Stomach smooth muscle (tissue), 2 donors: ENCODE measurements at regions not wholly inside any gene's neighbourhood (a gene's known extent, or its start where the extent isn't known, plus 50 kb on each side); places are given as distances from the start of the nearest gene placed in this dataset.
"Not testable (repeated sequence)": the region's sequence is repeated elsewhere in the genome, so short reads cannot be mapped to it uniquely, and the experiment has no call there.

Experiments used
- H3K27ac ChIP-seq: one replicate; pipeline ENCODE4 v1.7.0; 2013; ENCODE audit warnings: mild to moderate bottlenecking, low read length, inconsistent platforms
- H3K27me3 ChIP-seq, 2 donors: one replicate each; pipeline ENCODE4 v1.7.0; 2013; ENCODE audit warnings: low read length in 2 of 2; ENCODE audit not compliant: insufficient read depth in 2 of 2, control insufficient read depth in 1 of 2
- H3K36me3 ChIP-seq, 2 donors: one replicate each; pipeline ENCODE4 v1.7.0; 2013; ENCODE audit warnings: low read length in 2 of 2; ENCODE audit not compliant: control insufficient read depth in 2 of 2, insufficient read depth in 2 of 2
- H3K4me1 ChIP-seq: one replicate; pipeline ENCODE4 v1.7.0; 2013; ENCODE audit warnings: low read length; ENCODE audit not compliant: control insufficient read depth, insufficient read depth
- H3K4me3 ChIP-seq, 2 donors: one replicate each; pipeline ENCODE4 v1.7.0; 2013; ENCODE audit warnings: low read length in 2 of 2
- H3K9ac ChIP-seq, 2 donors: one replicate each; pipeline ENCODE4 v1.7.0; 2013; ENCODE audit warnings: low read length in 2 of 2, mild to moderate bottlenecking in 1 of 2
- H3K9me3 ChIP-seq, 2 donors: one replicate each; pipeline ENCODE4 v1.7.0; 2013; ENCODE audit warnings: low read length in 2 of 2; ENCODE audit not compliant: control insufficient read depth in 2 of 2
- donor health status: healthy.
- donor health status: Pancreatic carcinoma.

DNA sequence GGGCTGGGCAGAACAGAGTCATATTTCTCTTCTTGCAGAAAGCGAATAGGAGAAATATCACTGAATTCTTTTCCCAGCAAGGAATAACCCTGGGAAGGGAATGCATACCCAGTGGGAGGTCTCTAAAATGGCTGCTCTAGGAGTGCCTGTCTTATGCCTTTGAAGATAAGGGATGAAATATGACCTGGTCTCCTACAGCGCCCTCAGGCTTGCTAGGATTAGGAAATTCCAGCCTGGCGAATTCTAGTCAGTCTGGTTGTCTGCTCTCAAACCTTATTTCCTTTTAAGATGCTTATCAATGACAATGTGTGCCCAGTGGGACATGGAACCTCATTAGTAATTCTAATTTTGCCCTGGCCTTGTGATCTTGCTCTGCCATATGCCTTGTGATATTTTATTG, 677.7 kb downstream of the RWDD3 start:
- not testable (repeated sequence) for H3K36me3 ChIP-seq, H3K4me3 ChIP-seq, H3K27ac ChIP-seq, H3K4me1 ChIP-seq, H3K9ac ChIP-seq, H3K27me3 ChIP-seq, H3K9me3 ChIP-seq

DNA sequence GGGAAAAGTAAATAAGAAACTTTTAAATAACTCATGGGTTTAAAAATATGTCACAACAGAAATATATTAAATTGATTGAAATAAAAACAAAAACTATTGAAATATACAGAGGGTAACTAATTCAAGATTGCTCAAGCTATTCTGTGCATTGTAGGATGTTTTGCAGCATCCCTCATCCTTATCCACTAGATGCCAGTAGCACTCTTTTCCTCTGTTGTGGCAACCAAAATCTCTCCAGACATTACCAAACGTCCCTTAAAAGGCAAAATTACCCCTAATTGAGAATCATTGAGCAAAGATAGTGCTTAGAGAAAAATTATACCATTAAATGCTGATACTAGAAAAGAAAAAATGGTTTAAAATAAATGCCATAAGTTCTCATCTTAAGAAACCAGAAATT, 682.6 kb downstream of the RWDD3 start:
- no peaks in the 10 kb centered on the region for H3K27me3 ChIP-seq

DNA sequence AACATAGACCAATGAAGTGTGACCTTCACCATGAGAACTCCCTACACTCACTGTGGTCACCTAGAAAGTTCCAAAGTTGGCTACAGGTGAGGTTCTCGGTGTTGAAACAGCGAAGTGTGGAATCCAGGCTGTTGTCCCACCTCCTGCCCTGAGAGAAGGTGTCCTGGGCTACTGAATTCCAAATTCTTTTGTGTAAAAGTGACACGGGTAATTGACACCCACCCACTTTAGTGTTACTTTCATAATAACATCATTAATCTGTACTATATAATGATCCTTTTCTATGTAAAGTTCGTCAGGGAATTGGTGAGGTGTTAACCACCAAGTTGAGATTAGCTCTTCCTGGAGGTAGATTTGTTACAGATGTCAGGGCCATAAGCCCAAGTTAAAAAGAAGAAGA, 690.7 kb downstream of the RWDD3 start:
- no peaks in the 10 kb centered on the region for H3K36me3 ChIP-seq
- no peak overlapping the region for H3K4me3 ChIP-seq
- H3K9me3 ChIP-seq: no peaks in the 10 kb centered on the region
- no peak overlapping the region for H3K9ac ChIP-seq
- H3K4me1 ChIP-seq: no peaks in the 10 kb centered on the region
- H3K27me3 ChIP-seq: no peaks in the 10 kb centered on the region
- no peak overlapping the region for H3K27ac ChIP-seq

More for the DNA sequence above, 682.6 kb downstream of the RWDD3 start:
- Histone ChIP-seq H3K4me1 (no peaks in the 10 kb centered on the region), H3K36me3 (no peaks in the 10 kb centered on the region), H3K9me3 (no peaks in the 10 kb centered on the region), H3K4me3 (no peak overlapping the region), H3K27ac (no peak overlapping the region), H3K9ac (no peak overlapping the region)

DNA sequence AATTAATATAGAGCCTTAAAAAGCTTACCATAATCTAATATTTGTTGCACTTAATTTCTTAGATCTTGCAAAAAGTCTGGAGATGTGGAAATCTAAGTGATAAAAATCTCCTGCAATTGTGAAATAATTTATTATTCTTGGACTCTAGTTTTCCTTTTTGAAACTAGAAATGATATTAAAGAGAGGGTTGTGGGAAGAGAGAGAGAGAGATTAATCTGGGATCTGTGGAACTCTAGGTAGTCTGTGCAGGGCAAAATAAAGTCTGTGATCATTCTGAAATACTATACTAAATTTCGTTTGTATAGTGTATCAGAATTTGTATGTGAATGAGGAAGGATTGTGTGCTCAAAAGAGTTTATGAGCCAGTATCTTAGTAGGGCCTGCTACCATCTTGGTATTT, 692.3 kb downstream of the RWDD3 start:
- Histone ChIP-seq H3K9ac (no peak overlapping the region), H3K27me3 (no peaks in the 10 kb centered on the region), H3K27ac (no peak overlapping the region), H3K4me3 (no peak overlapping the region), H3K36me3 (no peaks in the 10 kb centered on the region), H3K4me1 (no peaks in the 10 kb centered on the region), H3K9me3 (no peaks in the 10 kb centered on the region)

DNA sequence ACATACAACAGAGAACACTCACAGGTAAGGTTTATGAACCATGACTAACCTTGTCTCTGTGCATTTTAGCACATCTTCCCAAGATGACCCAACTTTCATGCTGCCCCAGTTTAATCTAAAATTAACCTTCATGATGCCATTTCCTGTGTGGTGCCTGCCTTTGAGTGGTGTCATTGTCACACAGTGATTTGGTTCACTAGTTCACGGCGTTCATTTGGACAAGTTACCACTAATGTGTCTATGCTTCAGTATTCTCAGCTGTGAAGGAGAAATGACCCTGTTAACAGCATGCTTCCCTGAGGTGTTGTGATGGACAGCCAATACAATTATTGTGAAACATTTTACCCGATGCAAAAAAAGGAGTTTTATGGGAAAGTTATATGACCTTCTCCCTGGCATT, 693.1 kb downstream of the RWDD3 start:
- no peaks in the 10 kb centered on the region for H3K9me3 ChIP-seq

DNA sequence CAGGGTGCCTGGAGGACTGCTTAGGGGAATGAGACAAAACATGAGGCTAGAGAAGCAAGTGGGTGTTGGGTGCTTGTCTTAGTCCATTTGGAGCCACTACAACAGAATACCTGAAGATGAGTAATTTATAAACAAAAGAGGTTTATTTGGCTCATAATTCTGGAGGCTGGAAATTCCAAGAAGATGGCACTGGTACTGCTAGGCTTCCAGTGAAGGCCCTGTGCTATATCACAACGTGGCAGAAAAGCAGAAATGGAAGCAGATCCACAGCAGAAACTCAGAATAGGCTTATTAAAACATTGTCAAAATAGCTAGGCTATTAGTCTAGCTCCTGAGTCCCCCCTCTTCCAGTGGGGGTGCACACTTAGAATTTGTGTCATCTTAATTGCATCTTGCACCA, 701.7 kb downstream of the RWDD3 start:
- Histone ChIP-seq H3K4me1 (peaks cover 3% of the 10 kb centered on the region), H3K9me3 (no peaks in the 10 kb centered on the region), H3K27ac (no peak overlapping the region), H3K9ac (no peak overlapping the region), H3K27me3 (no peaks in the 10 kb centered on the region), H3K36me3 (no peaks in the 10 kb centered on the region), H3K4me3 (no peak overlapping the region)

More for the DNA sequence above, 693.1 kb downstream of the RWDD3 start:
- Histone ChIP-seq H3K4me1 (no peaks in the 10 kb centered on the region), H3K27ac (no peak overlapping the region), H3K4me3 (no peak overlapping the region), H3K27me3 (no peaks in the 10 kb centered on the region), H3K9ac (no peak overlapping the region), H3K36me3 (no peaks in the 10 kb centered on the region)

DNA sequence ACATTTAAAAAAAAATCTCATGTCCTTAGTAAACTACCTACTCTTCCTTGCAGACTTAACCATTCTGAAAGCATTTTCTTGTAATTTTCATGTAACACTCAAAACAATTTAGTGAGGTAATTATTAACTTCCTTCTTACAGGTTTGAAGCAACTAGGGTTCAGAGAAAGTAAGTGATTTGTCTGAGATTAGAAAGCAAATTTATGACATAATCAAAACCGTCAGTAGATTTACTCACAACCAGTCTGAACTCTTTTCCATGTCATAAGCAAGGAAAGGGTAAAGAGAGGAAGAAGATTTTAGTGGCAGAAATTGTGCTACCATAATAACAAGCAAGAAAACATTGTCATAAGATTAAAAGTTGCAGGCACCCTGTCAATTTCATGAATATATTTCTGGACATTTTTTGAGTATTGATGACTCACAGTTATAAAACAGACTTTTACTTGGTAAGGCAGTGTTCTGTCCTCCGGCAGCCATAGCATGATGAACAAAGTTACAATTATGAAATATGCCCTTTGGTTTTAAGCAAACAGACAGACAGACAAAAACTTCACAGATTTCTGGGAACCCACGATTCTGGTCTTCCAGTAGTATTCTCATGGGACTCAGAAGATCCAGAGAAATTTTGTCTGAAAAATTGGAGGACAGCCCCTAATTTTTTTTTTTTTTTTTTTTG, 707.2 kb downstream of the RWDD3 start:
- no peaks in the 10 kb centered on the region for H3K4me1 ChIP-seq
- no peak overlapping the region for H3K4me3 ChIP-seq

DNA sequence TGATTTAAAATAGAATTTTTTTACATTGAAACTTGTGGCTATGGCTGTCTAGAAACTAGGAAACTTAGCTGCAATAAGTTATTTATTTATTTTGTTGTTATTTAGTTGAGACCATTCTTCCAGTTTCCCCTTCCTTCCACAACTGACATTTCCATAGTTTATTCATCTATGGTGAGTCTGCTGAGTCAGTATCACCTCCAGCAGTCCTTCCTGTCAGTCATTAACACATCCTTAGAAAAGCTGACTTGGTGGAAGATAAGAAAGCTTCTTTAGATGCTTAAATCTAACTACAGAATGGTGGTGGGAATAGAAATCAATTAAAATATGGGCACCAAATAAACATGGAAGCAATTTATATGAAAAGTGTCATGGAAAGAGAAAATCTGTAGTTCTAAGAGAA, 714.0 kb downstream of the RWDD3 start:
- Histone ChIP-seq H3K9ac (no peak overlapping the region), H3K27ac (no peak overlapping the region), H3K36me3 (no peaks in the 10 kb centered on the region), H3K4me1 (no peaks in the 10 kb centered on the region), H3K27me3 (no peaks in the 10 kb centered on the region), H3K4me3 (no peak overlapping the region), H3K9me3 (no peaks in the 10 kb centered on the region)

More for the DNA sequence above, 707.2 kb downstream of the RWDD3 start:
- H3K27ac ChIP-seq: no peak overlapping the region
- no peaks in the 10 kb centered on the region for H3K27me3 ChIP-seq
- H3K36me3 ChIP-seq: no peaks in the 10 kb centered on the region
- no peaks in the 10 kb centered on the region for H3K9me3 ChIP-seq
- no peak overlapping the region for H3K9ac ChIP-seq

DNA sequence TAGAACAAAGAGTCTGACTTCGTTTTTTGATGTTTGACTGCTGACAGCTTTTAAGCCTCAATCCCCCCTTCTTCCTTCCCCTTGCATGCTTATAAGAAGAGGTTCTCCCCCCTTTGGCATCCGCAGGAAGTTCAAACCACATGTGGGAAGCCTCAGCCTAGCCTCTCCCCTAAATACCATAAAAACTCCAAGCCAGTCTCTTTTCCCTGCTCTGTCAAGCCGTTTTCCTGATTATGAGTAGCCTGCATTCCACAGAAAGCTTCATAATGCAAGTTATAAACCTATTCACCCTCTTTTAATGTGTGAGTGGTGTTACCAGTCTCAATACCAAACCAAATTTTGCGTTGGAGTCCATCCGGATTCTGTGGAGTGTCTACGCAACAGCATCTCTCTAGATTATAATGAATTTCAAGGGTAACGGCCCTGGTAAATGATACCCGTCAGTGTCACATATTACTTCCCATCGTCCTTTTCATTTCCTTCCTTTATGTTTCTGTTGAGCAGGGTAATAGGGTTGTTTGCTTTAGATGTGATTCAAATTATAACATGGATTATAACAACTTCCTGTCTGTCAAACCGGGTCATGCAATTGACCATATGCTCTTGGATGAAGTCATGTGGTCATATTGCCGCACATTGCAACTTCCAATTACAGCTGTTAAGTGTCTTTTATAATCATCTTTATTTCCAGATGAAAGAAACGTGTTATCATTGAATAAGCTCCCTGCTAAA, 717.5 kb downstream of the RWDD3 start:
- H3K27me3 ChIP-seq: no peaks in the 10 kb centered on the region
- H3K36me3 ChIP-seq: no peaks in the 10 kb centered on the region
- H3K9ac ChIP-seq: no peak overlapping the region
- H3K4me3 ChIP-seq: no peak overlapping the region
- H3K9me3 ChIP-seq: no peaks in the 10 kb centered on the region
- no peak overlapping the region for H3K27ac ChIP-seq
- no peaks in the 10 kb centered on the region for H3K4me1 ChIP-seq

DNA sequence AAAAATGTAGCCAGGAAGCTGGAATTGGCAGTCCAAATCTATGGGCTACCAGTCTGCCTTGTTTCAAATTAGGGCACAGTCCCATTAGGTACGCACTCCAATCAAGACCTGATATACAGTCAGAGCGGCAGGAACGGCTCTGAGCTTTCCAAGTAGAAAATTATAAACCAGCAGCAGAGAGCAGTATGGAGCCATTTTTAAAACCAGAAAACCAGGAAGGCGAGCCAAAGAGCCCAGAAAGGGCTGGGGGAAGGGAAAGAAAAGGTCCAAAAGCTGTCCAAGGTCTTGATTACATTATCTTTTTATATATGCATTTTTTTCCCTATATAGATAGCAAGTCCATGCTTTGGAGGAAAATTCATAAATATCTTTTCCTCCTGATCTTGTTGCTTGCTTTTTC, 719.0 kb downstream of the RWDD3 start:
- Histone ChIP-seq H3K27ac (no peak overlapping the region), H3K9me3 (no peaks in the 10 kb centered on the region), H3K4me3 (no peak overlapping the region), H3K9ac (no peak overlapping the region), H3K36me3 (no peaks in the 10 kb centered on the region), H3K4me1 (no peaks in the 10 kb centered on the region), H3K27me3 (no peaks in the 10 kb centered on the region)

DNA sequence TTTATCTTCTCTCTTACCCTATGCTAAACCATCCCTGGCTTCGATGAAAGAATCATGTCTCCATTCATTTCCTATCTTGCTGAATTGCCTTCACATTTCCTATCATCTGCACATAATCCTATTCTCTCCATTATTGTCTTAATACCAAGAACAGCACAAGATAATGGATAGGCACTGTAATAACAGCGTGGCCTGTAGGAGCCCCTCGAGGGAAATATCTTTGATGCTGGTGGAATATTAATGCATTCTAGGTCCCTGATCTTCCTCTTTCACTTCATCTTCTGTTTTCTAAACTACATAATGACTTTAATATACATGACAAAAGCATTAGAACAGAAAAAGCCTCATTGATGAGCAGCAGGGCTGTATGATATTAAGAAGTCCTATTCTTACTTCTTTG, 720.6 kb downstream of the RWDD3 start:
- H3K9me3 ChIP-seq: no peaks in the 10 kb centered on the region
- H3K36me3 ChIP-seq: no peaks in the 10 kb centered on the region
- no peak overlapping the region for H3K9ac ChIP-seq
- H3K27me3 ChIP-seq: no peaks in the 10 kb centered on the region
- no peak overlapping the region for H3K27ac ChIP-seq
- no peaks in the 10 kb centered on the region for H3K4me1 ChIP-seq
- H3K4me3 ChIP-seq: no peak overlapping the region
